HL-60 (cell line): ENCODE measurements at regions not wholly inside any gene's neighbourhood (a gene's known extent, or its start where the extent isn't known, plus 50 kb on each side); places are given as distances from the start of the nearest gene placed in this dataset.

Source experiments
- DNase-seq, 2 experiments: peaks; one replicate each; pipeline ENCODE4 v3.0.0-alpha.2; 2010 to 2020; ENCODE audit warnings: low read depth in 1 of 2, low spot score in 1 of 2
- H3K27ac ChIP-seq: fragments of 250-450 bp; sonication (Bioruptor Pico); replicated peaks from 2 replicates; pipeline ENCODE4 v1.5.1; 2020; ENCODE audit warnings: mild to moderate bottlenecking, moderate library complexity
- H3K27me3 ChIP-seq: fragments of 250-450 bp; sonication (Bioruptor Pico); 2 replicates; pipeline ENCODE4 v1.5.1; 2021; ENCODE audit warnings: mild to moderate bottlenecking, moderate library complexity; ENCODE audit not compliant: insufficient read depth, poor library complexity, severe bottlenecking
- H3K4me3 ChIP-seq: replicated peaks from 2 replicates; pipeline ENCODE4 v1.5.1; 2011; ENCODE audit warnings: mild to moderate bottlenecking, control low read depth, low read length; ENCODE audit not compliant: insufficient read depth
- CTCF ChIP-seq: IDR thresholded peaks from one replicate; pipeline ENCODE4 v1.5.1; 2011; ENCODE audit warnings: low read length, control low read depth, inconsistent platforms; ENCODE audit not compliant: insufficient read depth
- GABPA ChIP-seq: IDR thresholded peaks from 2 replicates; pipeline ENCODE4 v1.6.1; 2012; ENCODE audit warnings: low read depth
- POLR2AphosphoS5 ChIP-seq: IDR thresholded peaks from 2 replicates; pipeline ENCODE4 v1.6.1; 2012; ENCODE audit warnings: low read depth
- REST ChIP-seq: IDR thresholded peaks from 2 replicates; pipeline ENCODE4 v1.6.1; 2012; ENCODE audit warnings: low read depth; ENCODE audit not compliant: insufficient replicate concordance
- SPI1 ChIP-seq: IDR thresholded peaks from 2 replicates; pipeline ENCODE4 v1.6.1; 2012; ENCODE audit warnings: low read depth, mild to moderate bottlenecking, borderline replicate concordance

- DNase-seq = no peak
- Histone ChIP-seq H3K4me3 (no peak overlapping the region), H3K27me3 (no peaks in the 10 kb centered on the region), H3K27ac (no peak overlapping the region)
- TF ChIP-seq SPI1 (no peak), CTCF (no peak), POLR2AphosphoS5 (no peak), GABPA (no peak)
Measured at GRCh38 chr10:2620827-2621521, 446.4 kb upstream of the PFKP start.

GRCh38 chr10:2619916-2620315, 447.4 kb upstream of the PFKP start:
- Histone ChIP-seq H3K27me3 (no peaks in the 10 kb centered on the region), H3K27ac (no peak overlapping the region), H3K4me3 (no peak overlapping the region)
- DNase-seq = no peak
- TF ChIP-seq POLR2AphosphoS5 (no peak), REST (no peak), GABPA (no peak), CTCF (no peak), SPI1 (no peak)

- H3K27ac ChIP-seq = no peak overlapping the region
- TF ChIP-seq GABPA = no peak
- TF ChIP-seq POLR2AphosphoS5 = no peak
- no peak for TF ChIP-seq REST
- TF ChIP-seq CTCF = peak; percentile 16
- no peak for TF ChIP-seq SPI1
- H3K27me3 ChIP-seq = no peaks in the 10 kb centered on the region
- peak in 1 of 2 experiments; percentile 31 for DNase-seq
- no peak overlapping the region for H3K4me3 ChIP-seq
Measured at GRCh38 chr10:2619472-2619871, 447.9 kb upstream of the PFKP start.

- H3K4me3 ChIP-seq = no peak overlapping the region
- no peak for DNase-seq
- no peak overlapping the region for H3K27ac ChIP-seq
- H3K27me3 ChIP-seq = no peaks in the 10 kb centered on the region
- TF ChIP-seq GABPA (no peak), POLR2AphosphoS5 (no peak), SPI1 (no peak), CTCF (no peak), REST (no peak)
Measured at GRCh38 chr10:2618690-2619089, 448.7 kb upstream of the PFKP start.
